ENCODE measurements at regions not wholly inside any gene's neighbourhood (a gene's known extent, or its start where the extent isn't known, plus 50 kb on each side); places are given as distances from the start of the nearest gene placed in this dataset.

GRCh38 chr10:36336315-36336714 lies 694.2 kb upstream of the FZD8 start:
- Histone ChIP-seq H3K4me1 (no peaks in the 10 kb centered on the region), H3K27me3 (no peaks in the 10 kb centered on the region), H3K9me3 (no peaks in the 10 kb centered on the region), H3K9ac (ENCODE audit: low read depth in 2 of 2, low read length in 2 of 2) (no peak overlapping the region), H3K27ac (no peak overlapping the region), H3K36me3 (no peaks in the 10 kb centered on the region), H3K4me3 (no peak overlapping the region)
- intact Hi-C loops (cut with DNase I), result no loop called here
- DNase-seq, result no peak
- TF ChIP-seq, protein P1, sequence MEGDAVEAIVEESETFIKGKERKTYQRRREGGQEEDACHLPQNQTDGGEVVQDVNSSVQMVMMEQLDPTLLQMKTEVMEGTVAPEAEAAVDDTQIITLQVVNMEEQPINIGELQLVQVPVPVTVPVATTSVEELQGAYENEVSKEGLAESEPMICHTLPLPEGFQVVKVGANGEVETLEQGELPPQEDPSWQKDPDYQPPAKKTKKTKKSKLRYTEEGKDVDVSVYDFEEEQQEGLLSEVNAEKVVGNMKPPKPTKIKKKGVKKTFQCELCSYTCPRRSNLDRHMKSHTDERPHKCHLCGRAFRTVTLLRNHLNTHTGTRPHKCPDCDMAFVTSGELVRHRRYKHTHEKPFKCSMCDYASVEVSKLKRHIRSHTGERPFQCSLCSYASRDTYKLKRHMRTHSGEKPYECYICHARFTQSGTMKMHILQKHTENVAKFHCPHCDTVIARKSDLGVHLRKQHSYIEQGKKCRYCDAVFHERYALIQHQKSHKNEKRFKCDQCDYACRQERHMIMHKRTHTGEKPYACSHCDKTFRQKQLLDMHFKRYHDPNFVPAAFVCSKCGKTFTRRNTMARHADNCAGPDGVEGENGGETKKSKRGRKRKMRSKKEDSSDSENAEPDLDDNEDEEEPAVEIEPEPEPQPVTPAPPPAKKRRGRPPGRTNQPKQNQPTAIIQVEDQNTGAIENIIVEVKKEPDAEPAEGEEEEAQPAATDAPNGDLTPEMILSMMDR (IDR thresholded peaks at IDR 0.05), result no peak

DNA sequence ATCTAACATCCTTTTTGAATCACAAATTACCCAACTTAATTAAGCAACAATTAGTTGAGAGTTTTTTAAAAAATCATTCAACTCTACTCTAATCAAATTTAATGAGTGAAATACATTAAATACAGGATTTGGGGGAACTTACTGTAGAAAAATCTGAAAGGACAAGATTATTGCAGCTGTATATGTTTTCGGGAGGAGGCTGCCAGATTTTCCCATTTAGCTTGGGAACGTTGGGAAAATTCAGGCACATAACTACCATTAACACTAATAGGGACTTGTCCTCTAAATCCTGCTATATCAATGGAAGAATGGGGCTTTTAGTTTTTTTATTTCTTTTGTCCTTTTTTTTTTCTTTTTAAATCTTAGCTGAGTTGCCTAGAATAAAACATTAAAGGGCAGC lies 691.4 kb upstream of the FZD8 start:
- Histone ChIP-seq H3K9ac (ENCODE audit: low read depth in 2 of 2, low read length in 2 of 2) (no peak overlapping the region), H3K4me3 (no peak overlapping the region), H3K4me1 (no peaks in the 10 kb centered on the region), H3K27ac (no peak overlapping the region), H3K9me3 (no peaks in the 10 kb centered on the region), H3K36me3 (no peaks in the 10 kb centered on the region), H3K27me3 (no peaks in the 10 kb centered on the region)
- no peak for DNase-seq
- intact Hi-C loops (cut with DNase I), result no loop called here
- TF ChIP-seq, protein P1 (IDR thresholded peaks at IDR 0.05), result no peak

DNA sequence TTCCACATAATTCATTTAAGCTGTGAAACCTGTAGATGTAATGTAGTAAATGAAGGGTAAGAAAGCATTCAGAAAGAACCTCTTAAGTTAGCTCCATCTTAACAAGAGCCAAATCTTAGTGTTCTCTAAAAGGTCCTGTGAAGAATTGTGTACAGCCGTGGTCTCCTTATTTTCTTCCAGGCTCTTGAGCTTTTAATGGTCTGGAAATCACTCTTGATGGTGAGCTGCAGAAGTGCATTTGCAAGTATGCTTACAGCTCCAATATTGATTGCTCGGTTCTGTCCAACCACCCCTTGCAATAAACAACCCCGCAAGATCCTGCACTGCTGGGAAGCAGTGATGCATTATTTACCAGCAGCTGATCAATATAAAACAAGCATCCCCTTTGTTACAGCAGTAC lies 690.8 kb upstream of the FZD8 start:
- no peaks in the 10 kb centered on the region for H3K4me1 ChIP-seq
- intact Hi-C loops (cut with DNase I), result no loop called here
- no peak overlapping the region for H3K4me3 ChIP-seq
- no peak for DNase-seq
- no peaks in the 10 kb centered on the region for H3K36me3 ChIP-seq
- TF ChIP-seq, protein P1 (IDR thresholded peaks at IDR 0.05), result no peak
- no peaks in the 10 kb centered on the region for H3K9me3 ChIP-seq
- H3K9ac ChIP-seq (ENCODE audit: low read depth in 2 of 2, low read length in 2 of 2), result no peak overlapping the region
- H3K27me3 ChIP-seq, result no peaks in the 10 kb centered on the region
- H3K27ac ChIP-seq, result no peak overlapping the region

DNA sequence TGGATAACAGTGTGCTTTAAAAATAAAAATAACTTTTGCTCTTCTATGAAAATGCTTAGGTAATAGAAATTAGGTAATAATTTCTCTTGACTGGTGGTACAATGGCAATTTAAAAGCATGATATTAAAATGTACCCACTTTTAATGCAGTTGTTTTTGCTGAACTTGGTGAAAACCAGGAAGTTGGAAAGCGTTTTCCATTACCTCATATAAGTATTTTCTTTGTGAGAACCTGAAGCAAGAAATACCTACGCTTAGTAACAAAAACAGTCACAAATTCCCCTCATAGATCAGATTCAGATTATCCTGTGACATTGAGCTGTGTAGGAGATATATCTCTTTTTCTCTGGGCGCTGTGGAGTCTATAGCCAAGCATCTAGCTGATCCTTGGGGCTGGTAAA lies 689.0 kb upstream of the FZD8 start:
- no peaks in the 10 kb centered on the region for H3K9me3 ChIP-seq

GRCh38 chr10:36325815-36326214 lies 683.7 kb upstream of the FZD8 start:
- intact Hi-C loops (cut with DNase I), result no loop called here
- no peaks in the 10 kb centered on the region for H3K27me3 ChIP-seq
- TF ChIP-seq, protein P1 (IDR thresholded peaks at IDR 0.05), result no peak
- H3K9ac ChIP-seq (ENCODE audit: low read depth in 2 of 2, low read length in 2 of 2), result no peak overlapping the region
- DNase-seq, result no peak
- no peaks in the 10 kb centered on the region for H3K9me3 ChIP-seq
- no peak overlapping the region for H3K27ac ChIP-seq
- H3K4me3 ChIP-seq, result no peak overlapping the region
- no peaks in the 10 kb centered on the region for H3K36me3 ChIP-seq
- no peaks in the 10 kb centered on the region for H3K4me1 ChIP-seq

More for the DNA sequence above, 689.0 kb upstream of the FZD8 start:
- TF ChIP-seq, protein P1 (IDR thresholded peaks at IDR 0.05), result no peak
- H3K27ac ChIP-seq, result no peak overlapping the region
- H3K9ac ChIP-seq (ENCODE audit: low read depth in 2 of 2, low read length in 2 of 2), result no peak overlapping the region
- no peak overlapping the region for H3K4me3 ChIP-seq
- no peaks in the 10 kb centered on the region for H3K36me3 ChIP-seq
- no peaks in the 10 kb centered on the region for H3K27me3 ChIP-seq
- DNase-seq, result no peak
- intact Hi-C loops (cut with DNase I), result no loop called here
- H3K4me1 ChIP-seq, result no peaks in the 10 kb centered on the region

DNA sequence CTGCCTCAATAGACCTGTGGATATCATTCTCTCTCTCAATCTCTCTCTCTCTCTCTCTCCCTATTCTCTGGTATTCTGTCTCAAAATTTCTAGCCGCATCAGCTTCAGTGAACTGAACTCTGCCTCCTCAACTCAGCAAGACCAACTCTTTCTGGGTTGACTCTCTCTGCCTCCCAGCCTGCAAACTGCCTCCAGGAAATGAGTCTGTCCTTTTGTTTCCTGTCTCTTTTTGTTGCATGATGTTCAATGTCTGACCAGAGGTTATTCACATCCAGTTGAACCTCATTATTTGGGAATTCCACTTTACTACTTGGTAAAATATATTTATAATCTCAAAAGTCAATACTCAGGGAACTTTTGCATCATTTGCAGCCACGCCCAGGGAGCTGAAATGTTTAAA lies 682.7 kb upstream of the FZD8 start:
- intact Hi-C loops (cut with DNase I), result no loop called here

More for the DNA sequence above, 682.7 kb upstream of the FZD8 start:
- no peaks in the 10 kb centered on the region for H3K27me3 ChIP-seq
- DNase-seq, result no peak
- no peak overlapping the region for H3K9ac ChIP-seq (ENCODE audit: low read depth in 2 of 2, low read length in 2 of 2)
- TF ChIP-seq, protein P1 (IDR thresholded peaks at IDR 0.05), result no peak
- H3K4me3 ChIP-seq, result no peak overlapping the region
- H3K36me3 ChIP-seq, result no peaks in the 10 kb centered on the region
- H3K9me3 ChIP-seq, result no peaks in the 10 kb centered on the region
- no peaks in the 10 kb centered on the region for H3K4me1 ChIP-seq
- no peak overlapping the region for H3K27ac ChIP-seq
